GM12891 (cell line): ENCODE measurements at regions not wholly inside any gene's neighbourhood (a gene's known extent, or its start where the extent isn't known, plus 50 kb on each side); places are given as distances from the start of the nearest gene placed in this dataset.

ENCODE experiments used
- DNase-seq: peaks from one replicate; pipeline ENCODE4 v3.0.0; 2011; ENCODE audit warnings: low spot score; ENCODE audit not compliant: insufficient read length
- FAIRE-seq: peaks from 2 replicates; lab custom pipeline; 2011; peaks lifted over from hg19 to GRCh38; lab: Jason Lieb, UNC
- PAX5 ChIP-seq: IDR thresholded peaks from 2 replicates; pipeline ENCODE4 v1.6.1; 2011; ENCODE audit warnings: low read length, moderate library complexity, mild to moderate bottlenecking; ENCODE audit not compliant: insufficient read depth, severe bottlenecking
- POLR2A ChIP-seq: IDR thresholded peaks from 2 replicates; pipeline ENCODE4 v1.6.1; 2011; ENCODE audit warnings: low read depth, low read length, control low read depth
- POLR2AphosphoS5 ChIP-seq: IDR thresholded peaks from 2 replicates; pipeline ENCODE4 v1.6.1; 2011; ENCODE audit warnings: low read depth, low read length, control low read depth
- POU2F2 ChIP-seq: IDR thresholded peaks from 2 replicates; pipeline ENCODE4 v1.6.1; 2011; ENCODE audit warnings: low read depth, mild to moderate bottlenecking, control low read depth, low read length, moderate library complexity
- SPI1 ChIP-seq: IDR thresholded peaks from 2 replicates; pipeline ENCODE4 v1.6.1; 2011; ENCODE audit warnings: low read depth, low read length, control low read depth
- TAF1 ChIP-seq: IDR thresholded peaks from 2 replicates; pipeline ENCODE4 v1.6.1; 2011; ENCODE audit warnings: low read depth, low read length, control low read depth

DNA sequence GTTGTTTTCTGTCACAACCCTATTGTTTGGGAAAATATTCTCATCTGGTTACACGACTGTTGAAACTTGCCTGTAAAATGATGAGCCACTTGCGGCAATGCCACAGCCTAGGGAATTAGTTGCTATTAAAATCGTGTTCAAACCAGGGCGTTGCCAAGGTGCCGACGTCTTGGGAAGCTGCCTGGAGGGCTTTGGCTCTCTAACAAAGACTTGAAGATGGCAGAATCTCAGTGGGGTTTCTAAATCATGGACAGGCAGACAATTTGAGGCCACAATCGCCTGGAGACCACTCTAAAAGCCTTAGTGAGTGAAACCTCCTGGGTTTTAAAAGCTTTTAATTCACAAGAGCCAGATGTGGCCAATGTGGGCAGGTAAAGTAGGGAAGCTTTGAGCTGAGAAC, 117.2 kb upstream of the BMAL1 start:
- DNase-seq (no peak), FAIRE-seq (no peak)
- TF ChIP-seq PAX5 = no peak
- TF ChIP-seq SPI1 = no peak
- TF ChIP-seq TAF1 = no peak
- no peak for TF ChIP-seq POU2F2
- TF ChIP-seq POLR2A = no peak
- TF ChIP-seq POLR2AphosphoS5 = no peak

DNA sequence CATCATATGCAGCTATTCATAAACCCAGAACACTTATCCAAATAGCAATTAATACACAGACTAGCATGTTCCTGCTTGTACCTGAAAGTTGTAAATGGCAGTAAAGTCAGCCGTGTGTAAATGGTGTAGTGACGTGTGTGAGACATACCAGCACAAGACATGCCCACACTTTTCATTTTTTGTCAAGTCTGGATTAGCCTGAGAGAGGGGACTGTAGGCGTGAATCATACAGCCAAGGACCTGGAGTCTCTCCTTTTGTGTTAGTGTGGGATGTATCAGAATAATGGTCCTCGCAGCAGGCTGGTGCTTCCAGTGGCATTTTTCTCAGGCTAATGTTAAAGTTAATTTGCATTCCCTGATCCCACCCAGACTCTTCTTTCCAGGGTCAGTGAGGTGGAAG, 116.8 kb upstream of the BMAL1 start:
- FAIRE-seq = no peak
- TF ChIP-seq SPI1 = no peak
- TF ChIP-seq TAF1 = no peak
- no peak for DNase-seq

DNA sequence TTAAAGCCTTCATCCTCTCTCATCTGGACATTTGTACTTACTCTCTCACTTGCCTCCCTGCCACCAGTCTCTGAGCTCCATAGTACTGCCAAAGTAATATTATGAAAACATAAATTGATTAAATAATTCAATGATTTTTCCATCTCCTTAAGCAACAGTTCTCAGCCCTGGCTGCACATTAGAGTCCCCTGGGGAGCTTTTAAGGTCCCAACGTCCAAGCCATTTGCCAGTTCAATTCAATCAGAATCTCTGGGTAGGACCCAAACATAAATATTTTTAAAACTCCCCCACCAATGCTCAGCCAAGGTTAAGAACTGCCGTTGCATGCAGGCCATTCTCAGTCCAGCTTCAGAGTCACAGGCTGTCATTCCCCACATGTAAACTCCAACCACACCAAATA, 114.4 kb upstream of the BMAL1 start:
- TF ChIP-seq TAF1 = no peak
- no peak for TF ChIP-seq POU2F2
- no peak for TF ChIP-seq POLR2A
- TF ChIP-seq POLR2AphosphoS5 = no peak
- no peak for TF ChIP-seq PAX5
- TF ChIP-seq SPI1 = no peak
- no peak for FAIRE-seq
- DNase-seq = no peak

DNA sequence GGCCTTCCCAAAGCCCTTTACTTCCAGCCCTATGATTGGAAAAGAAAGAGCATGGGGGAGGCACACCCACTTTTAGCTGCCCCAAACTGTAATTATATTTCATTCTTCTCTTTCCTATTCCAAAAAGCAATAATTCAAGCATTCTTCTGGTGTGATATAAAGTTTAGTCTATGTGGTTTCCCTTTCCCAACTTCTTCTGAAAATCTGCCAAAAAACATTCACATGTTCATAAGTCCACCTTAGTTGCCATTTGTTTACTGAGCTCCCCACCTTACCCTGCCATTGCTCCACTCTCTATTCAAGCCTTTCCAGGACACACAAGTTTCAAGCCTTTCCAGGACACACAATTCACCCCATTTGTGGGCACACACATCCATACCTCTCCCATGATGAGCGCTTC, 111.6 kb upstream of the BMAL1 start:
- DNase-seq = no peak
- TF ChIP-seq TAF1 (no peak), PAX5 (no peak), SPI1 (no peak), POU2F2 (no peak), POLR2AphosphoS5 (no peak), POLR2A (no peak)
- FAIRE-seq = no peak

DNA sequence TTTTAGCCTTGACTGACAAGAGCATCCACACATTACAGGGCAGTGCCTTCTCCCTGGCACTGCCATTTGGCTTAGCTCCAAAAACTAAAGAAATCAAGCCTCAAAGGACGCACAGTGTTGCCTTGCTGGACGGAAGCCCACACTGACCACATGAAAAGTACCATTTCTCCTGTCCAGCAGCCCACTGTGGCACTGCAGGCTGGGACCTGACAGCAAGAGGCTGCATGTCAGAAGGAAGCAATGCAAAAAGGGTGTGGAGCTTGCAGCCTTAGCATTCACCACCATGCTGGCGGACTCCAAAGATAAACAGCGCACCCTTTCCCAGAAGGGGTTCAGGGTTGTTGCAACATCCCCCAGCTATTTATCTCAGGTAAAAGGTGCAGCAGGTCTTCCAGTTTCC, 109.3 kb upstream of the BMAL1 start:
- FAIRE-seq (no peak), DNase-seq (no peak)
- TF ChIP-seq SPI1 = no peak
- no peak for TF ChIP-seq POLR2AphosphoS5
- no peak for TF ChIP-seq POU2F2
- no peak for TF ChIP-seq POLR2A
- TF ChIP-seq TAF1 = no peak
- no peak for TF ChIP-seq PAX5

DNA sequence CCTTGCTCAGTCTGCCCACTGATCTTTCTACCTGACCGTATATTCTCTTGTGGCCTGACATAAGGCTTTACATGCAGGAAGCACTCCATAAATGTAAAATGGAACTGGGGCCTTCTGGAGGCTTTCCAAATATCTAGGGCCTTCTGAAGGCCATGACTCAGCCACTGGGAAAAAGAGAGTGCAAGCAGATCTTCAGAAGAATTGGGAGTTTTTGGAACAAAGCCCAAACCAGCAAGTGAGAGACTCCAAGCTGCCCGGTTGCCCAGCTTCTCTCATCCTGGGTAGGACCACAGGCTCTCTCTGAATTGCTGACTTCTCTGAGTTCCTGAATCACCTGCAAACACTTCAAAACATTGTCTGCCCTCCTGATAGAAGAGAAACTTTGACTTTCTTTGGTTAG, 107.9 kb upstream of the BMAL1 start:
- no peak for TF ChIP-seq TAF1
- no peak for TF ChIP-seq SPI1
- TF ChIP-seq POLR2AphosphoS5 = no peak
- TF ChIP-seq PAX5 = no peak
- no peak for TF ChIP-seq POU2F2
- no peak for TF ChIP-seq POLR2A
- FAIRE-seq (no peak), DNase-seq (no peak)

DNA sequence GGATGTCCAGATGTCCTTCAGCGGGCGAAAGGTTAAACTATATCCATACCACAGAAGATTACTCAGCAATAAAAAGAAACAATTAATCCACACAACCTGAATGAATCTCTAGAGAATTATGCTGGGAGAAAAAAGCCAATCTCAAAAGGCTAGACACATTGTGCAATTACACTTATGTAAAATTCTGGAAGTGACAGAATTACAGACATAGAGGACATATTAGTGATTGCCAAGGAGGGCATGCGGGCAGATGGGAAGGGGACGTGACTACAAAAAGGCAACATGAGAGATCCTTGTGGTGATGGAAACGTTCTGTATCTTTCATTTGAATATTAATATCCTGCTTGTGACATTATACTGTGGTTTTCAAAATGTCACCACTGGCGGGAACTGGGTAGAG, 103.5 kb upstream of the BMAL1 start:
- FAIRE-seq = no peak
- TF ChIP-seq POU2F2 (no peak), POLR2A (no peak), PAX5 (no peak), SPI1 (no peak), TAF1 (no peak), POLR2AphosphoS5 (no peak)
- no peak for DNase-seq

DNA sequence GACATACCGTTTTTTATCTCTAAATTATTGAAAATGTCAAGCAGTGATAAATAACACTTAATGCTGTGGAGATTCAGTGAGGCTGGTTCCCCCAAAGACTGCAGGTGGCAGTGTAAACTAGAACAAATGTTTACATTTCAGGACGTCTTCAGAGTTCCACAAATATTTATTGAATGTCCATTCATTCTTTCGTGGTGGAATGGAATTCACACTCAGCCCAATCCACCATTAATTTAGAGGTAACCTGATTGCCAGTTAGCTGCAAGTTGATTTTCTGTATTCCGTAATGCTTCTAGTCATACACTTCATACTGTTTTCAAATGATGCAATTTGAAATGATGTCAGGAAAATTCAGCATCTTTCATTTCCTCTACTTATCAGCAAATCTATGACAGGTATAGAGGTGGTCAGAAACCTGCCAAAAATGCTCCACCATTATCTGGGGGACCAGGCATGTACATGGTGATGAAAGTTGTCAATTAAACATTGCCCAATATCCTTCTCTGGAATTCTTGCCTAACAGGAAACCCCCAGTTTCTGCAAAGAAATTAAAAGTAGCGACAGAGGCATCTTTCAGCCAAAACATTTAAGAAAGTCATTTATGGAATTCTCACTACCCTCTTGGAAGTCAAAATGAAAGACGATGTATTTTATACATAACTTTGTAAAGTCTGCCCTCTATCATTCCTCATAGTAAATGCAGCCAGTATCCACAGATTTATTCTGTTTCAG, 94.3 kb upstream of the BMAL1 start:
- FAIRE-seq = no peak
- DNase-seq = no peak
- TF ChIP-seq PAX5 (no peak), POU2F2 (no peak), TAF1 (no peak), SPI1 (no peak), POLR2A (no peak), POLR2AphosphoS5 (no peak)

DNA sequence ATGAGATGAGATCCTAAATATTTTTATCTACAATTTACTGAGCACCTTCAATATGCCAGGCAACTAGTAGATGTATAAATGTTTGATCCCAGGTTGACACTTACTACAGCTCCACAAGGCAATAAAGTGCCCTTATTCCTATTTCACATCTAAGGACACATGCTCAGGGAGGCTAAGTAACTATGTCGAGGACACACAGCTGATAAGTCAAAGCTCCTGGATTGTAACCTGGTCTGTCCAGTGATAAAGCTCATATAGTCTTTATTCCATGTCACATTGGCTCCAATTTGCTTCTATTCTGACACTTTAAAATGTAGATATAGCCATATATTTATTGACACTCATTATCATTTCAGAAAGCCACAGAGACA, 93.8 kb upstream of the BMAL1 start:
- FAIRE-seq (no peak), DNase-seq (no peak)
- no peak for TF ChIP-seq POU2F2

DNA sequence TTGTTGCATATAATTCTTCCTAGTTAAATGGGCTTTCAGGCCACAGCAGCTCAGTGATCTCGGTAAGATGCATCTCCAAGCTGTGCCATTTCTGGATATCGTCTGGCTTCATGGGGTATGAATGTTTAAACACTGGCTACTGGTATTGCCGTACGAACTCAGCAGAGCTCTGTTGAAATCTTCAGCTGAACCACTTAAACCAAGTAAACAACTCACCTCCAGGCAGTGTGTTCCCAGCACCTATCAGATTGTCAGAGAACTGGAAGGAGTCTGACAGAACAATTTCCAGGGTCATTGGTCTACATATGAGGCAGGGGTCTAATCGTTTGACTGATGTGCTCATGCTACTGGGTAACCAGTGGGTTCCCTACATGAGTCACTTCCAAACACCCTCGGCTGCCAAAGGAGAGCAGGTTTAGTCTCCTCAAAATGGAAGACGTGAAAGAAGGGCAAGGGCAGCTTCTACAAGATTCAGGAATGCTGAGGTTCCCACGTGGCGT, 93.2 kb upstream of the BMAL1 start:
- TF ChIP-seq TAF1 = no peak
- no peak for TF ChIP-seq SPI1
- TF ChIP-seq POU2F2 = no peak
- TF ChIP-seq PAX5 = no peak
- no peak for TF ChIP-seq POLR2A
- TF ChIP-seq POLR2AphosphoS5 = no peak
- DNase-seq = no peak
- no peak for FAIRE-seq

DNA sequence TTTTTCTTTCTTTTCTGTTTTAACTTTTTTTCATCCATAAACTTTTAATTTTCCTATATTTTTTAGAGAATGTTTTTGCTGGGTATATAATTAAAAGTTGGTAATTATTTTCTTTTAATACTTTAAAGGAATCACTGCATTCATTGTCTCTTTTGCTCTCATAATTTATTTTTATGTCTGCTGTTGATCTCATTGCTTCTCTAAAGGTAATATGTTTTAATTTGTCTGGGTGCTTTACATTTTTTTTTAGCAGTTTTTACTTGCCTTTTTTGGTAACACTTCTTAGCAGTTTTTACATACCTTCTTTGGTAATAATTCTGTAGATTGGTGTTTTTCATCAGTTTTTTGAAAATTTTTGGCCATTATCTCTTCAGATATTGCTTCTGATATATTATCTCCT, 89.4 kb upstream of the BMAL1 start:
- no peak for DNase-seq
- no peak for TF ChIP-seq POU2F2
- TF ChIP-seq PAX5 = no peak
- TF ChIP-seq POLR2A = no peak
- TF ChIP-seq SPI1 = no peak
- TF ChIP-seq TAF1 = no peak
- no peak for TF ChIP-seq POLR2AphosphoS5
- no peak for FAIRE-seq
